HUES6 (cell line): ENCODE measurements at regions not wholly inside any gene's neighbourhood (a gene's known extent, or its start where the extent isn't known, plus 50 kb on each side); places are given as distances from the start of the nearest gene placed in this dataset.

ENCODE experiments used
- H3K27ac ChIP-seq: 2 replicates; pipeline ENCODE4 v1.7.0; 2013; ENCODE audit warnings: low read depth, mild to moderate bottlenecking, low read length, inconsistent platforms
- H3K27me3 ChIP-seq: 2 replicates; pipeline ENCODE4 v1.6.1; 2013; ENCODE audit warnings: low read length; ENCODE audit not compliant: control insufficient read depth, insufficient read depth
- H3K36me3 ChIP-seq: 2 replicates; pipeline ENCODE4 v1.6.1; 2013; ENCODE audit warnings: low read length; ENCODE audit not compliant: control insufficient read depth, insufficient read depth
- H3K4me1 ChIP-seq: 2 replicates; pipeline ENCODE4 v1.6.1; 2013; ENCODE audit warnings: low read length; ENCODE audit not compliant: control insufficient read depth, insufficient read depth
- H3K4me3 ChIP-seq: 2 replicates; pipeline ENCODE4 v1.5.1; 2013; ENCODE audit warnings: low read depth, low read length
- H3K9ac ChIP-seq: one replicate; pipeline ENCODE4 v1.6.1; 2013; ENCODE audit warnings: mild to moderate bottlenecking, low read length
- H3K9me3 ChIP-seq: 2 replicates; pipeline ENCODE4 v1.6.1; 2013; ENCODE audit warnings: low read depth, low read length; ENCODE audit not compliant: control insufficient read depth, insufficient read depth

- no peak overlapping the region for H3K4me3 ChIP-seq
- H3K9ac ChIP-seq: no peak overlapping the region
- no peaks in the 10 kb centered on the region for H3K9me3 ChIP-seq
- no peaks in the 10 kb centered on the region for H3K27me3 ChIP-seq
- no peak overlapping the region for H3K27ac ChIP-seq
- no peaks in the 10 kb centered on the region for H3K4me1 ChIP-seq
- H3K36me3 ChIP-seq: no peaks in the 10 kb centered on the region
These were observed 603.4 kb downstream of the KCNJ2 start for GRCh38 chr17:70772761-70773160.

- no peaks in the 10 kb centered on the region for H3K36me3 ChIP-seq
- H3K9ac ChIP-seq: no peak overlapping the region
- H3K4me1 ChIP-seq: no peaks in the 10 kb centered on the region
- no peak overlapping the region for H3K4me3 ChIP-seq
- H3K27me3 ChIP-seq: no peaks in the 10 kb centered on the region
- no peak overlapping the region for H3K27ac ChIP-seq
- H3K9me3 ChIP-seq: no peaks in the 10 kb centered on the region
These were observed 603.9 kb downstream of the KCNJ2 start for GRCh38 chr17:70773258-70773657.

GRCh38 chr17:70774339-70775117 lies 605.2 kb downstream of the KCNJ2 start:
- Histone ChIP-seq H3K9me3 (no peaks in the 10 kb centered on the region), H3K4me3 (no peak overlapping the region), H3K27ac (no peak overlapping the region), H3K9ac (no peak overlapping the region), H3K27me3 (no peaks in the 10 kb centered on the region), H3K4me1 (no peaks in the 10 kb centered on the region), H3K36me3 (no peaks in the 10 kb centered on the region)

GRCh38 chr17:70775679-70776078 lies 606.3 kb downstream of the KCNJ2 start:
- H3K36me3 ChIP-seq: no peaks in the 10 kb centered on the region
- no peaks in the 10 kb centered on the region for H3K4me1 ChIP-seq
- no peak overlapping the region for H3K27ac ChIP-seq
- H3K9ac ChIP-seq: no peak overlapping the region
- no peaks in the 10 kb centered on the region for H3K9me3 ChIP-seq
- no peaks in the 10 kb centered on the region for H3K27me3 ChIP-seq
- H3K4me3 ChIP-seq: no peak overlapping the region

DNA sequence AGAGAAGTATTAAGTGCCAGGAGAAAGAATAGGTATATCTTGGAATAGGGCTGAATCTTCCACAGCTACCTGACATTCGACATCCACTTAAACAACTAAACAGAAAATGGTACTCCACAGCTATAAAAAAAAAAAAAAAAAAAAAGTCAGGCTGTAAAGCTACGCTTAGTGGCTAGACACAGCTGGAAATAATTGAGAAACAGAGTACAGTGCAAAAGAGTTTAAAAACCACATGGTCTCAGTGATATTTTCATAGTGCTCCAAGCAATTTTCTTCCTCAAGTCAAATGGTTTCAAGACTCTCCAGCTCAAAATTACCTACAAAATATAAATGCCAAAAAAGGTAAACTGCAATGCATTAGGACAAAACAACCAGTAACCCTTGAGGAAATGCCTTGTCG lies 607.1 kb downstream of the KCNJ2 start:
- no peaks in the 10 kb centered on the region for H3K27me3 ChIP-seq
- H3K9ac ChIP-seq: no peak overlapping the region
- no peak overlapping the region for H3K4me3 ChIP-seq
- H3K4me1 ChIP-seq: no peaks in the 10 kb centered on the region
- H3K27ac ChIP-seq: no peak overlapping the region
- H3K9me3 ChIP-seq: no peaks in the 10 kb centered on the region
- no peaks in the 10 kb centered on the region for H3K36me3 ChIP-seq

- Histone ChIP-seq H3K27me3 (no peaks in the 10 kb centered on the region), H3K27ac (no peak overlapping the region), H3K36me3 (no peaks in the 10 kb centered on the region), H3K4me1 (no peaks in the 10 kb centered on the region), H3K9ac (no peak overlapping the region), H3K4me3 (no peak overlapping the region), H3K9me3 (no peaks in the 10 kb centered on the region)
These were observed 610.7 kb downstream of the KCNJ2 start for GRCh38 chr17:70780031-70780430.

DNA sequence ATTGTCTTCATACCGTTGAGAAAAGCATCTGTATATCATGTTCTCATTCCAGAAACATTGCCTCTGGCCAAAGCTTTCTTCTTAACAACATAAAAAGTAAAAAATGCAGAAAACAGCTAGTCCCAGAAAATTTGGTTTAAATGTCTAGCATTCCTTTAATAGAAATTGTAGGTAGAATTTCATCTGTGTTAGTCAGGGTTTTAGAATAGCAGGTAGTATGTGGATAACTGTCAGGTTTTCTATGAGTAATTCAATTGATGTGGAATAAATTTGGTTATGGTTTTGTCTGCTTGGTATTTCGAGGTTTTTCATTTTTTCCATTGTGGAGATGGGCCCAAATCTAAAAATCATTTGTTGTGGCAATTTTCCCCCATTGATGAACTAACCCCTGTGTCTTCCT lies 616.7 kb downstream of the KCNJ2 start:
- H3K9me3 ChIP-seq: no peaks in the 10 kb centered on the region
- no peak overlapping the region for H3K9ac ChIP-seq
- H3K27me3 ChIP-seq: no peaks in the 10 kb centered on the region
- H3K36me3 ChIP-seq: no peaks in the 10 kb centered on the region
- no peak overlapping the region for H3K4me3 ChIP-seq
- no peak overlapping the region for H3K27ac ChIP-seq
- no peaks in the 10 kb centered on the region for H3K4me1 ChIP-seq

DNA sequence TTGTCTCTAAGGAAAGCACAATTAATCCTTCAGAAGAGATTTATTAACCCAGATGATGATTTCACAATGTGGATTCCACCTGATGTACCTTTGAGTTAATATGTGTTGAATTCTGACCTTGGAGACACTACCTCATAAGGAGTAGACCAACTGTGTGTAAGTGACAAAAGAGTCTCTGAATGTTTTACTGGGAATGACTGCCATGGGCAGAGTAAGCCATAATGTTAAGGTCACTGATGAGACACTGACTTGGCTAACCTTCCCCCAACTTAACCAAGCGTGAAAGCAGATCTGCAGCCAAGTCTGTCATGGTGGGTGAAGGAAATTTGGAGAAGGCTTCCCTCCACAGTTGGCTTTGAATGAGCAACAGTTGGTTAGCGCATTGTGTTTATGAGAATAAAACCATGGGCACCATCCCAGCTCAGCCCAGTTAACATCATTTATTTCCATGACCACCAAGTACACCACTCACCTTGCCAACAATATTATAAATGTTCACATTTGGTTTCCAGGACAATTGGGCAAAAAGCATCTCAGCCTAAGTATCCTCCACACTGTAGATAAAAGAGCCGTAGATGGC lies 618.5 kb downstream of the KCNJ2 start:
- H3K27me3 ChIP-seq: no peaks in the 10 kb centered on the region
- no peak overlapping the region for H3K27ac ChIP-seq
- H3K4me3 ChIP-seq: no peak overlapping the region
- H3K4me1 ChIP-seq: peaks cover 7% of the 10 kb centered on the region
- no peaks in the 10 kb centered on the region for H3K9me3 ChIP-seq
- no peaks in the 10 kb centered on the region for H3K36me3 ChIP-seq
- no peak overlapping the region for H3K9ac ChIP-seq

- Histone ChIP-seq H3K4me1 (peaks cover 7% of the 10 kb centered on the region), H3K27me3 (no peaks in the 10 kb centered on the region), H3K27ac (no peak overlapping the region), H3K36me3 (no peaks in the 10 kb centered on the region), H3K9ac (no peak overlapping the region), H3K4me3 (no peak overlapping the region), H3K9me3 (no peaks in the 10 kb centered on the region)
These were observed 622.6 kb downstream of the KCNJ2 start for GRCh38 chr17:70791748-70792443.

DNA sequence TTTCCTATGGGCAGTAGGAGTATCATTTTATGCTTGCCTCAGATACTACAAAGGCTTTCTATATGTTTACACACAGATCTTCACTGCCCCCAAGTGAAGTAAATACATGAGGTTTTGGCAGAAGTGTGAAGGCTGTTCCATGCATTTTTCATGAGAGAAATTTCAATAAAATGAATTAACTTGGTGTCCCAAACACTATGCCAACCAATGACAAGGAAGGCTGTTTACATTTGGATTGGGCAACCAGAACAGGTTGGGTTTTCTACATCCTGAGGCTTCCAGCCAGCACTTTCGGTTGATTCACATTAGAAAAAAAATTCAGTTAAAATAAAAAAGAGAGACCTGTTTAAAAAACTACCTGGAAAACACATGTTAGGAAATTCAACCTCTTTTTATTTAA lies 625.4 kb downstream of the KCNJ2 start:
- H3K4me3 ChIP-seq: no peak overlapping the region
- H3K27ac ChIP-seq: no peak overlapping the region
- peaks cover 7% of the 10 kb centered on the region for H3K4me1 ChIP-seq
- no peaks in the 10 kb centered on the region for H3K9me3 ChIP-seq
- no peaks in the 10 kb centered on the region for H3K27me3 ChIP-seq
- no peaks in the 10 kb centered on the region for H3K36me3 ChIP-seq
- H3K9ac ChIP-seq: no peak overlapping the region

DNA sequence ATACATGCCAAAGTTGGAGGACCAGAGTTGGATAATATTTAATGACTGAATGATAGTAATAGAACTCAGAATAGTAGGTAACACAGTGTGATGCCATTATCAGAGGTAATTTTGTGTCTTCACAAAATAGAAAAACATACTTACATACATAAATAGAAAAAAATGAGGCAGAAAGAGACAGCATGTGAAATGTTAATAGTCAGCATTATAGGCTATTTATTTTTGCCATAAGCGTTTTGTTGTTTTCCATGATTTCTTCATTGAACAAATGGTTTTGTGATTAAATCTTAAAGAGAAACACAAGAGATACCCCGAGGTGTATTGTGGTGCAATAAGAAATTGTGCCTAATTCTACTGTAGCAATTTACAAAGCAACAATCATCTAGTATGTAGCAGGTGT lies 626.3 kb downstream of the KCNJ2 start:
- H3K4me1 ChIP-seq: peaks cover 7% of the 10 kb centered on the region
- no peaks in the 10 kb centered on the region for H3K27me3 ChIP-seq
- H3K4me3 ChIP-seq: no peak overlapping the region
- no peaks in the 10 kb centered on the region for H3K9me3 ChIP-seq
- no peak overlapping the region for H3K27ac ChIP-seq
- no peaks in the 10 kb centered on the region for H3K36me3 ChIP-seq
- H3K9ac ChIP-seq: no peak overlapping the region
